Neural crest cell (in vitro differentiated cells): ENCODE measurements at regions not wholly inside any gene's neighbourhood (a gene's known extent, or its start where the extent isn't known, plus 50 kb on each side); places are given as distances from the start of the nearest gene placed in this dataset.

Experiments used
- DNase-seq: peaks from one replicate; pipeline ENCODE4 v3.0.0; 2021; ENCODE audit warnings: low read depth, mixed read lengths, low spot score
- H3K27ac Mint-ChIP-seq: one replicate; pipeline ENCODE4 v1.8.0; 2021; ENCODE audit warnings: mild to moderate bottlenecking, mixed read lengths; ENCODE audit not compliant: unreplicated experiment
- H3K27me3 Mint-ChIP-seq: 2 replicates; pipeline ENCODE4 v1.8.0; 2021; ENCODE audit warnings: low read depth, mild to moderate bottlenecking, mixed read lengths
- H3K36me3 Mint-ChIP-seq: 2 replicates; pipeline ENCODE4 v1.8.0; 2021; ENCODE audit warnings: low read depth, mild to moderate bottlenecking, mixed read lengths
- H3K4me1 Mint-ChIP-seq: 2 replicates; pipeline ENCODE4 v1.8.0; 2021; ENCODE audit warnings: mixed read lengths
- H3K4me3 Mint-ChIP-seq: one replicate; pipeline ENCODE4 v1.8.0; 2021; ENCODE audit warnings: mild to moderate bottlenecking, mixed read lengths
- H3K9me3 Mint-ChIP-seq: 2 replicates; pipeline ENCODE4 v1.8.0; 2021; ENCODE audit warnings: mixed read lengths
- CTCF ChIP-seq: fragments of 200-600 bp; sonication (generic); conservative IDR thresholded peaks from 2 replicates; pipeline ENCODE4 v1.5.0; 2021; ENCODE audit warnings: antibody characterized with exemption, mild to moderate bottlenecking

- TF ChIP-seq CTCF: peak; percentile 40
- Mint-ChIP-seq H3K36me3 (no peaks in the 10 kb centered on the region), H3K27ac (no peak overlapping the region), H3K4me3 (no peak overlapping the region), H3K9me3 (peaks cover 12% of the 10 kb centered on the region), H3K4me1 (peaks cover 6% of the 10 kb centered on the region), H3K27me3 (no peaks in the 10 kb centered on the region)
- DNase-seq: no peak
Observed at GRCh38 chr2:51710222-51710621, 678.3 kb upstream of the NRXN1 start.

GRCh38 chr2:51707625-51708024 lies 675.7 kb upstream of the NRXN1 start:
- Mint-ChIP-seq H3K9me3 (peaks cover 6% of the 10 kb centered on the region), H3K4me3 (no peak overlapping the region), H3K27ac (no peak overlapping the region), H3K4me1 (peaks cover 6% of the 10 kb centered on the region), H3K36me3 (no peaks in the 10 kb centered on the region), H3K27me3 (no peaks in the 10 kb centered on the region)
- no peak for TF ChIP-seq CTCF
- DNase-seq: no peak

GRCh38 chr2:51706220-51706619 lies 674.3 kb upstream of the NRXN1 start:
- H3K4me3 Mint-ChIP-seq: no peak overlapping the region
- peaks cover 6% of the 10 kb centered on the region for H3K4me1 Mint-ChIP-seq

GRCh38 chr2:51705417-51705816 lies 673.5 kb upstream of the NRXN1 start:
- Mint-ChIP-seq H3K27me3 (no peaks in the 10 kb centered on the region), H3K9me3 (peaks cover 2% of the 10 kb centered on the region), H3K36me3 (no peaks in the 10 kb centered on the region), H3K4me3 (no peak overlapping the region), H3K4me1 (peaks cover 6% of the 10 kb centered on the region), H3K27ac (no peak overlapping the region)
- no peak for TF ChIP-seq CTCF
- no peak for DNase-seq

More at GRCh38 chr2:51706220-51706619, 674.3 kb upstream of the NRXN1 start:
- Mint-ChIP-seq H3K27me3 (no peaks in the 10 kb centered on the region), H3K27ac (no peak overlapping the region), H3K9me3 (peaks cover 2% of the 10 kb centered on the region), H3K36me3 (no peaks in the 10 kb centered on the region)
- DNase-seq: no peak
- no peak for TF ChIP-seq CTCF

- Mint-ChIP-seq H3K4me3 (no peak overlapping the region), H3K9me3 (no peaks in the 10 kb centered on the region), H3K27ac (no peak overlapping the region), H3K4me1 (no peaks in the 10 kb centered on the region), H3K36me3 (no peaks in the 10 kb centered on the region), H3K27me3 (no peaks in the 10 kb centered on the region)
- no peak for TF ChIP-seq CTCF
- no peak for DNase-seq
Observed at GRCh38 chr2:51698021-51698420, 666.1 kb upstream of the NRXN1 start.

GRCh38 chr2:51697095-51697494 lies 665.2 kb upstream of the NRXN1 start:
- Mint-ChIP-seq H3K9me3 (no peaks in the 10 kb centered on the region), H3K4me1 (no peaks in the 10 kb centered on the region), H3K36me3 (no peaks in the 10 kb centered on the region), H3K27ac (no peak overlapping the region), H3K27me3 (no peaks in the 10 kb centered on the region), H3K4me3 (no peak overlapping the region)
- TF ChIP-seq CTCF: no peak
- DNase-seq: no peak
